PC-3 (cell line): ENCODE measurements at regions not wholly inside any gene's neighbourhood (a gene's known extent, or its start where the extent isn't known, plus 50 kb on each side); places are given as distances from the start of the nearest gene placed in this dataset.

Experiments
- EZH2 ChIP-seq: fragments of 300-600 bp; sonication (generic); IDR thresholded peaks from one replicate; pipeline ENCODE4 v1.6.1; 2017; ENCODE audit warnings: antibody characterized with exemption, mild to moderate bottlenecking, low read length; ENCODE audit not compliant: unreplicated experiment
- TF ChIP-seq, protein P1 (sequence below): fragments of 300-600 bp; sonication (generic); conservative IDR thresholded peaks from 2 replicates; pipeline ENCODE4 v1.5.1; 2017; ENCODE audit warnings: antibody characterized with exemption, low read depth, mild to moderate bottlenecking, low read length

- TF ChIP-seq, protein P1, sequence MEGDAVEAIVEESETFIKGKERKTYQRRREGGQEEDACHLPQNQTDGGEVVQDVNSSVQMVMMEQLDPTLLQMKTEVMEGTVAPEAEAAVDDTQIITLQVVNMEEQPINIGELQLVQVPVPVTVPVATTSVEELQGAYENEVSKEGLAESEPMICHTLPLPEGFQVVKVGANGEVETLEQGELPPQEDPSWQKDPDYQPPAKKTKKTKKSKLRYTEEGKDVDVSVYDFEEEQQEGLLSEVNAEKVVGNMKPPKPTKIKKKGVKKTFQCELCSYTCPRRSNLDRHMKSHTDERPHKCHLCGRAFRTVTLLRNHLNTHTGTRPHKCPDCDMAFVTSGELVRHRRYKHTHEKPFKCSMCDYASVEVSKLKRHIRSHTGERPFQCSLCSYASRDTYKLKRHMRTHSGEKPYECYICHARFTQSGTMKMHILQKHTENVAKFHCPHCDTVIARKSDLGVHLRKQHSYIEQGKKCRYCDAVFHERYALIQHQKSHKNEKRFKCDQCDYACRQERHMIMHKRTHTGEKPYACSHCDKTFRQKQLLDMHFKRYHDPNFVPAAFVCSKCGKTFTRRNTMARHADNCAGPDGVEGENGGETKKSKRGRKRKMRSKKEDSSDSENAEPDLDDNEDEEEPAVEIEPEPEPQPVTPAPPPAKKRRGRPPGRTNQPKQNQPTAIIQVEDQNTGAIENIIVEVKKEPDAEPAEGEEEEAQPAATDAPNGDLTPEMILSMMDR = no peak
- TF ChIP-seq EZH2 = no peak
Observed at GRCh38 chr3:148333091-148333490, 364.6 kb upstream of the AGTR1 start.
